ENCODE measurements at regions not wholly inside any gene's neighbourhood (a gene's known extent, or its start where the extent isn't known, plus 50 kb on each side); places are given as distances from the start of the nearest gene placed in this dataset.

DNA sequence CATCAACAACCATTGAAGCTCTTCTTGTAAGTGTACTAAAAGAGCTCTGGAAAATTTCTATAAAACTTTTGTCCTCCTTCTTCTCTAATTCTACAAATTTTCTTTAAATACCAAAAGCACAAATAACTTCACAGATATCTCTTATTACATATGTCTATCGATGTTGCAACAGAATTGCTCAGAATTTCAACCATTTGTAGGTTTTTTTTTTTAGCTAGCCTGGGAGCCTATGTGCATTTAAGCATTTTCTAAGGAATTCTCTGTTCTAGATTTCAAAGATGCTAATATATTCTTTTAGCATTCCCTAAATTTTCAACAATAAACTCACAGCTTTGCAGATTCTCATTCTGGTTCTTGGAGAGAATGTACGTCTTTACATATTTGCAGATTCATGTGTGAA, 774.3 kb upstream of the NR2F2 start:
- H3K9ac ChIP-seq (ENCODE audit: low read length): no peak overlapping the region
- H2AFZ ChIP-seq (ENCODE audit: low read depth, low read length): no peak overlapping the region
- H3K79me2 ChIP-seq (ENCODE audit: low read length): no peaks in the 10 kb centered on the region
- no peak overlapping the region for H3K4me3 ChIP-seq (ENCODE audit: low read length)
- no peaks in the 10 kb centered on the region for H3K9me3 ChIP-seq (ENCODE audit: insufficient read depth, low read length)
- no peaks in the 10 kb centered on the region for H4K20me1 ChIP-seq (ENCODE audit: insufficient read depth, low read length)
- no peak overlapping the region for H3K27ac ChIP-seq (ENCODE audit: low read length)
- H3K4me2 ChIP-seq (ENCODE audit: low read length): no peak overlapping the region
- no peaks in the 10 kb centered on the region for H3K27me3 ChIP-seq (ENCODE audit: low read depth, low read length)
- TF ChIP-seq, protein P1, sequence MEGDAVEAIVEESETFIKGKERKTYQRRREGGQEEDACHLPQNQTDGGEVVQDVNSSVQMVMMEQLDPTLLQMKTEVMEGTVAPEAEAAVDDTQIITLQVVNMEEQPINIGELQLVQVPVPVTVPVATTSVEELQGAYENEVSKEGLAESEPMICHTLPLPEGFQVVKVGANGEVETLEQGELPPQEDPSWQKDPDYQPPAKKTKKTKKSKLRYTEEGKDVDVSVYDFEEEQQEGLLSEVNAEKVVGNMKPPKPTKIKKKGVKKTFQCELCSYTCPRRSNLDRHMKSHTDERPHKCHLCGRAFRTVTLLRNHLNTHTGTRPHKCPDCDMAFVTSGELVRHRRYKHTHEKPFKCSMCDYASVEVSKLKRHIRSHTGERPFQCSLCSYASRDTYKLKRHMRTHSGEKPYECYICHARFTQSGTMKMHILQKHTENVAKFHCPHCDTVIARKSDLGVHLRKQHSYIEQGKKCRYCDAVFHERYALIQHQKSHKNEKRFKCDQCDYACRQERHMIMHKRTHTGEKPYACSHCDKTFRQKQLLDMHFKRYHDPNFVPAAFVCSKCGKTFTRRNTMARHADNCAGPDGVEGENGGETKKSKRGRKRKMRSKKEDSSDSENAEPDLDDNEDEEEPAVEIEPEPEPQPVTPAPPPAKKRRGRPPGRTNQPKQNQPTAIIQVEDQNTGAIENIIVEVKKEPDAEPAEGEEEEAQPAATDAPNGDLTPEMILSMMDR (IDR thresholded peaks at IDR 0.05; ENCODE audit: low read depth, low read length): no peak
- no peak for TF ChIP-seq EZH2phosphoT487 (IDR thresholded peaks at IDR 0.05; ENCODE audit: low read depth)
- H3K4me1 ChIP-seq (ENCODE audit: low read length): no peaks in the 10 kb centered on the region
- no peaks in the 10 kb centered on the region for H3K36me3 ChIP-seq (replicated peaks; ENCODE audit: low read depth, low read length)

DNA sequence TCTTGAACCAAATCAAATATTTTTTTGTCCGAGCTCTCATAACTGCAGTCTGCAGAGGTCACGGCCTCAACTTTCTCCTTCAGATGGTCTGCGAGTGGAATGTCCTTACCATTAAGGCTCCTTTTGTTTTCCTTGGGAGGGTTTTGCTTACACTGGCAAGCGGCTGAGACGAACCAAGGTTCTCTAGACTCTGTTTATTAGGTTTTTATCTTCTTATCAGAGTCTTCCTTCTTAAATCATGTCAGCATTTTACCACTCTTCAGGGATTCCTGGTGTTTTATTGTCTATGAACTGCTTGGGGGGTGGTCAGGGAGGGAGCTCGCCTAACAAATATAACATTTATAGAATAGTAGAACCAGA, 773.7 kb upstream of the NR2F2 start:
- H3K27ac ChIP-seq (ENCODE audit: low read length): no peak overlapping the region
- TF ChIP-seq EZH2phosphoT487 (IDR thresholded peaks at IDR 0.05; ENCODE audit: low read depth): no peak
- TF ChIP-seq, protein P1 (IDR thresholded peaks at IDR 0.05; ENCODE audit: low read depth, low read length): no peak
- H3K9ac ChIP-seq (ENCODE audit: low read length): no peak overlapping the region
- no peaks in the 10 kb centered on the region for H3K36me3 ChIP-seq (replicated peaks; ENCODE audit: low read depth, low read length)
- H3K4me2 ChIP-seq (ENCODE audit: low read length): no peak overlapping the region
- no peaks in the 10 kb centered on the region for H4K20me1 ChIP-seq (ENCODE audit: insufficient read depth, low read length)
- no peaks in the 10 kb centered on the region for H3K4me1 ChIP-seq (ENCODE audit: low read length)
- no peak overlapping the region for H3K4me3 ChIP-seq (ENCODE audit: low read length)
- no peaks in the 10 kb centered on the region for H3K79me2 ChIP-seq (ENCODE audit: low read length)
- no peaks in the 10 kb centered on the region for H3K27me3 ChIP-seq (ENCODE audit: low read depth, low read length)
- no peaks in the 10 kb centered on the region for H3K9me3 ChIP-seq (ENCODE audit: insufficient read depth, low read length)
- H2AFZ ChIP-seq (ENCODE audit: low read depth, low read length): no peak overlapping the region

DNA sequence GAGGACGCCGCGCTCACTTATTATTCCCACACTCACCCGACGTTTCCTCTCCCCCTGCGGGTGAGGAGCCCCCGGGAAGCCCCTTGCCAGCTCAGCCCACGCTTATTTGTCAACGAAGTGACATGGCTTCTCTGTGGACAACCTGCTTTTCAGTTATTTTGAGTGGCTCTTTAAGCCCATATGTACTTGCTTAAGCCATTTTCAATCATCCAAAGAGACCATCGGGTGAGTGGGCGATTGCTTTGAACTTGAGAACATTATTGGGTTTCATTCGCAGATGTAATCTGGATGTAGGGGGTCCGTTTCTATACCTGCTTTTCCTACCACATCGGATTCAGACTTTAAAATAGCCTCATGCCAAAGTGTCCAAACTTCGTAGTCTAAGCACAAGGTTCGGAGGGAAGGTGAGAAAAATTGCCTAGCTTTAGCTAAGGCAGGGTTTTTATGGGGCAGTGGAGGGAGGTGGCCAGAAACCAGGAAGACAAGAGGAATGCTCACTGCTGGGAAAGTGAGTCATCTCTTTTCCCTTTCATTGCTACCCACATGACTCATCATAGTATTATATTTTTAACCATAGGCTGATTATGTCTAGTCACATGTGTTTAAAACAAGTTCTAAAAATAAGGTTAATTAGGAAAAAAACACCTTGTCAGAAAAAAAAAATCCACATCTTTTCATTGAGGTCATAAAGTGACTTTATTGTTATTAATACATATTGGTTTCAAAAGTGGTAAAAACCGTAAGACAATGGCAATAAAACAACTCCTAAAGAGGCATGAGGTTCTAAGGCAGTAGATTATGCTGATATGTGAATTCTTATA, 773.1 kb upstream of the NR2F2 start:
- no peak for TF ChIP-seq EZH2phosphoT487 (IDR thresholded peaks at IDR 0.05; ENCODE audit: low read depth)
- TF ChIP-seq, protein P1 (IDR thresholded peaks at IDR 0.05; ENCODE audit: low read depth, low read length): no peak
- H3K36me3 ChIP-seq (replicated peaks; ENCODE audit: low read depth, low read length): no peaks in the 10 kb centered on the region
- H3K4me2 ChIP-seq (ENCODE audit: low read length): no peak overlapping the region
- H3K79me2 ChIP-seq (ENCODE audit: low read length): no peaks in the 10 kb centered on the region
- H3K4me1 ChIP-seq (ENCODE audit: low read length): no peaks in the 10 kb centered on the region
- H4K20me1 ChIP-seq (ENCODE audit: insufficient read depth, low read length): no peaks in the 10 kb centered on the region
- H3K4me3 ChIP-seq (ENCODE audit: low read length): no peak overlapping the region
- no peak overlapping the region for H2AFZ ChIP-seq (ENCODE audit: low read depth, low read length)
- no peaks in the 10 kb centered on the region for H3K9me3 ChIP-seq (ENCODE audit: insufficient read depth, low read length)
- H3K27ac ChIP-seq (ENCODE audit: low read length): no peak overlapping the region
- no peaks in the 10 kb centered on the region for H3K27me3 ChIP-seq (ENCODE audit: low read depth, low read length)
- H3K9ac ChIP-seq (ENCODE audit: low read length): no peak overlapping the region

DNA sequence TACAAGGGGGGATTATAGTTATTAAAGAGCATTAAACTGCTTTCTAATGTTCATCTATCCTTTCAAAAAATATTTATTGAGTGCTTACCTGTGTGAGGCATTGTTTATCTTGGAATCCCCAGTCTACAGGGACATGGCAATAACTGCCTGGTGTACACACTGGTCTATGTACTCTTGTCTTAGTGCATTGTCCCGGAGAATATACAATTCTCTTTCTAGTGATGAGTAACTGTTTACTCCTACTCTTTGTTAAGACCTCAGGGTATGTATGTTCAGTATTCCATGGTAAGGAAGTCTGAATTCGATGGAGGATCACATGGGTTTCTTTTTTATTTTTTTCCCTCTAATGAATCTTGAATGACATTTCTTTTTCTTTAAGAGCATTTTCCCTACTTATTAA, 772.4 kb upstream of the NR2F2 start:
- no peaks in the 10 kb centered on the region for H3K79me2 ChIP-seq (ENCODE audit: low read length)
- H4K20me1 ChIP-seq (ENCODE audit: insufficient read depth, low read length): no peaks in the 10 kb centered on the region
- H3K9ac ChIP-seq (ENCODE audit: low read length): no peak overlapping the region
- no peaks in the 10 kb centered on the region for H3K9me3 ChIP-seq (ENCODE audit: insufficient read depth, low read length)
- TF ChIP-seq, protein P1 (IDR thresholded peaks at IDR 0.05; ENCODE audit: low read depth, low read length): no peak
- no peaks in the 10 kb centered on the region for H3K36me3 ChIP-seq (replicated peaks; ENCODE audit: low read depth, low read length)
- H3K4me1 ChIP-seq (ENCODE audit: low read length): no peaks in the 10 kb centered on the region
- no peak overlapping the region for H3K4me3 ChIP-seq (ENCODE audit: low read length)
- H3K27me3 ChIP-seq (ENCODE audit: low read depth, low read length): no peaks in the 10 kb centered on the region
- H2AFZ ChIP-seq (ENCODE audit: low read depth, low read length): no peak overlapping the region
- no peak overlapping the region for H3K4me2 ChIP-seq (ENCODE audit: low read length)
- H3K27ac ChIP-seq (ENCODE audit: low read length): no peak overlapping the region

Data from OCI-LY3 (cell line).